Fibroblast of pulmonary artery (primary cell): ENCODE measurements at regions not wholly inside any gene's neighbourhood (a gene's known extent, or its start where the extent isn't known, plus 50 kb on each side); places are given as distances from the start of the nearest gene placed in this dataset.

Source experiments
- DNase-seq: peaks from one replicate; pipeline ENCODE4 v3.0.0-alpha.2; 2010; ENCODE audit warnings: low read depth
- H3K4me3 ChIP-seq: replicated peaks from 2 replicates; pipeline ENCODE4 v1.5.1; 2011; ENCODE audit warnings: low read depth, mild to moderate bottlenecking, control low read depth, low read length, moderate library complexity
- TF ChIP-seq, protein P1 (sequence below): IDR thresholded peaks from 2 replicates; pipeline ENCODE4 v1.5.1; 2011; ENCODE audit warnings: mild to moderate bottlenecking, control low read depth, low read length, inconsistent platforms; ENCODE audit errors: missing control alignments

- TF ChIP-seq, protein P1, sequence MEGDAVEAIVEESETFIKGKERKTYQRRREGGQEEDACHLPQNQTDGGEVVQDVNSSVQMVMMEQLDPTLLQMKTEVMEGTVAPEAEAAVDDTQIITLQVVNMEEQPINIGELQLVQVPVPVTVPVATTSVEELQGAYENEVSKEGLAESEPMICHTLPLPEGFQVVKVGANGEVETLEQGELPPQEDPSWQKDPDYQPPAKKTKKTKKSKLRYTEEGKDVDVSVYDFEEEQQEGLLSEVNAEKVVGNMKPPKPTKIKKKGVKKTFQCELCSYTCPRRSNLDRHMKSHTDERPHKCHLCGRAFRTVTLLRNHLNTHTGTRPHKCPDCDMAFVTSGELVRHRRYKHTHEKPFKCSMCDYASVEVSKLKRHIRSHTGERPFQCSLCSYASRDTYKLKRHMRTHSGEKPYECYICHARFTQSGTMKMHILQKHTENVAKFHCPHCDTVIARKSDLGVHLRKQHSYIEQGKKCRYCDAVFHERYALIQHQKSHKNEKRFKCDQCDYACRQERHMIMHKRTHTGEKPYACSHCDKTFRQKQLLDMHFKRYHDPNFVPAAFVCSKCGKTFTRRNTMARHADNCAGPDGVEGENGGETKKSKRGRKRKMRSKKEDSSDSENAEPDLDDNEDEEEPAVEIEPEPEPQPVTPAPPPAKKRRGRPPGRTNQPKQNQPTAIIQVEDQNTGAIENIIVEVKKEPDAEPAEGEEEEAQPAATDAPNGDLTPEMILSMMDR: no peak
- DNase-seq: peak; percentile 27
- no peak overlapping the region for H3K4me3 ChIP-seq
Observed at GRCh38 chr11:104451197-104451893, 287.4 kb upstream of the PDGFD start.

DNA sequence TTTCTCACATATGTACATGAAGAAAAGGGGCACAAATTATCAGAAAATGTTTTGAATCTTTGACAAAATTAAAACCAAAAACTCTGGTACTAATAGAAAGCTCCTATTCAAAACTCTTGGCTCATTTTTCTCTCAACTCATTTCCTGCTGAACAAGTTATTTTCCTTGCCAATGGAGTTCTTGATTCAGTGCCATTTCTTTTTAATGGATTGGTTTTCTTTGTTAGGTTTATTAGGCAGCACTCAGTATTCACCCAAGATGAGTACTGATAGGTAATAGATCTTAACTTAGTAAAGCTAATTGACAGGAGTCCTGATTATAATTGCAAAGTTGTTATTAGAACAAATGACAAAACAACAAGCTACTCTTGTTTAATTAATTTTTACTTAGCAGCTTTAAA lies 279.4 kb upstream of the PDGFD start:
- peak; percentile 37 for DNase-seq
- TF ChIP-seq, protein P1: no peak
- no peak overlapping the region for H3K4me3 ChIP-seq

GRCh38 chr11:104442321-104442720 lies 278.4 kb upstream of the PDGFD start:
- no peak overlapping the region for H3K4me3 ChIP-seq
- TF ChIP-seq, protein P1: no peak
- DNase-seq: peak; percentile 72

GRCh38 chr11:104435494-104435893 lies 271.5 kb upstream of the PDGFD start:
- DNase-seq: no peak
- H3K4me3 ChIP-seq: no peak overlapping the region
- TF ChIP-seq, protein P1: no peak

GRCh38 chr11:104433751-104434150 lies 269.8 kb upstream of the PDGFD start:
- DNase-seq: peak; percentile 22
- H3K4me3 ChIP-seq: no peak overlapping the region
- TF ChIP-seq, protein P1: no peak

DNA sequence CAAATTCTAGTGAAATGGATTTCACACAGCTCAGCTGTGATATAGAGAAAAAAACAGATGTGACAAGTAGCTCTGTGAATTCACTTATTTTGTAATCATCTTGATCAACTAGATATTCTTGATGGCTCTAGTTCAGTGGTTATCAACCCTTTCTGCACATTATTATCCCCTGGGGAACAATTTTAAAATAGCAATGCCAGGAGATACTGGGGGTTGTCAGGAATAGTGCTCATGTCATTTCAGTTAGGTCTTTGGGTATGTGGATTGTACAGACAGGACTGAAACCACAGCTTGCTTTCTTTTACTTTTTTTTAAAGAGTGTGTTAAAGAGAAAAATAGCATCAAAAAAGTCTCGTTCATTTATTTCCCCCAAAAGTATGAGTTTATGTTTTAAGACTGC lies 269.0 kb upstream of the PDGFD start:
- H3K4me3 ChIP-seq: no peak overlapping the region
- no peak for DNase-seq
- TF ChIP-seq, protein P1: no peak

- TF ChIP-seq, protein P1: no peak
- no peak for DNase-seq
- H3K4me3 ChIP-seq: no peak overlapping the region
Observed at GRCh38 chr11:104432526-104432925, 268.6 kb upstream of the PDGFD start.
